Osteoblast (primary cell): ENCODE measurements at regions not wholly inside any gene's neighbourhood (a gene's known extent, or its start where the extent isn't known, plus 50 kb on each side); places are given as distances from the start of the nearest gene placed in this dataset.

Experiments
- DNase-seq: peaks from one replicate; pipeline ENCODE4 v3.0.0; 2011; ENCODE audit warnings: low spot score, mixed read lengths; ENCODE audit not compliant: insufficient read length; ENCODE audit errors: missing footprints
- H2AFZ ChIP-seq: 2 replicates; pipeline ENCODE4 v1.6.0; 2011; ENCODE audit warnings: mild to moderate bottlenecking, low read length
- H3K27ac ChIP-seq: 2 replicates; pipeline ENCODE4 v1.5.1; 2011; ENCODE audit warnings: mild to moderate bottlenecking, low read depth, low read length, moderate library complexity
- H3K27me3 ChIP-seq: 2 replicates; pipeline ENCODE4 v1.6.0; 2012; ENCODE audit warnings: mild to moderate bottlenecking, control low read depth, inconsistent platforms, low read length, moderate library complexity; ENCODE audit not compliant: insufficient read depth
- H3K36me3 ChIP-seq: 2 replicates; pipeline ENCODE4 v1.5.1; 2011; ENCODE audit warnings: mild to moderate bottlenecking, low read length, control low read depth, moderate library complexity; ENCODE audit not compliant: insufficient read depth
- H3K4me1 ChIP-seq: 2 replicates; pipeline ENCODE4 v1.5.1; 2011; ENCODE audit warnings: mild to moderate bottlenecking, low read length, control low read depth, moderate library complexity; ENCODE audit not compliant: insufficient read depth
- H3K4me2 ChIP-seq: 2 replicates; pipeline ENCODE4 v1.6.0; 2011; ENCODE audit warnings: mild to moderate bottlenecking, low read length; ENCODE audit not compliant: insufficient read depth
- H3K4me3 ChIP-seq: fragments of 200-600 bp; sonication (generic); 3 replicates; pipeline ENCODE4 v1.5.1; 2012; ENCODE audit warnings: mild to moderate bottlenecking, low read length, inconsistent platforms; ENCODE audit not compliant: insufficient read depth
- H3K79me2 ChIP-seq: 2 replicates; pipeline ENCODE4 v1.6.0; 2012; ENCODE audit warnings: mild to moderate bottlenecking, low read length, control low read depth, inconsistent platforms; ENCODE audit not compliant: insufficient read depth
- H3K9me3 ChIP-seq: 2 replicates; pipeline ENCODE4 v1.5.1; 2011; ENCODE audit warnings: low read depth, low read length, control low read depth
- H4K20me1 ChIP-seq: 2 replicates; pipeline ENCODE4 v1.6.0; 2012; ENCODE audit warnings: mild to moderate bottlenecking, low read length, control low read depth; ENCODE audit not compliant: insufficient read depth
- TF ChIP-seq, protein P1 (sequence below): IDR thresholded peaks from 2 replicates; pipeline ENCODE4 v1.5.1; 2011; ENCODE audit warnings: mild to moderate bottlenecking, low read depth, low read length, moderate library complexity; ENCODE audit errors: extremely low read depth

DNA sequence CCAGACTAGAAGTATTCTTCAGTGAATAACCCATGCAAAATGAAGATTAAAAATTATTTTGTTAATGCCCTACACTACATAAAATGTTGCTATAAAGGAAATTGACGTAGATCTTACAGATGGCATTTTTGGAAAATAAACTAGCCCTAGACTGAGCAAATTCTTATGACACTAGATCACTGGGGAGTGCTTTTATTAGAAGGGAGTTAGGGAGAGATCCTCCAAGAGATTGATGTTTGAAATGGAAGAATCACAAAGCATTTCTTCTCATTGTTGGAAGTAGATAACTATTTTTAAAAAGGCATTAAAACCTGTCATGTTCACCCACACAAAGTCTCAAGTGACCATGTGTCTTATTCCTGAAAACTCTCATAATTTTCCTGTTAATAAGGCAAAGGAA is 351.1 kb upstream of the TLE4 start:
- DNase-seq = no peak
- Histone ChIP-seq H3K4me3 (peak overlapping the region; percentile 5), H3K9me3 (no peaks in the 10 kb centered on the region), H3K79me2 (no peaks in the 10 kb centered on the region), H3K27ac (peak overlapping the region; percentile 86), H3K4me2 (peak overlapping the region; percentile 55), H4K20me1 (no peaks in the 10 kb centered on the region), H3K4me1 (peaks cover 18% of the 10 kb centered on the region), H2AFZ (no peak overlapping the region), H3K36me3 (no peaks in the 10 kb centered on the region), H3K27me3 (no peaks in the 10 kb centered on the region)
- TF ChIP-seq, protein P1, sequence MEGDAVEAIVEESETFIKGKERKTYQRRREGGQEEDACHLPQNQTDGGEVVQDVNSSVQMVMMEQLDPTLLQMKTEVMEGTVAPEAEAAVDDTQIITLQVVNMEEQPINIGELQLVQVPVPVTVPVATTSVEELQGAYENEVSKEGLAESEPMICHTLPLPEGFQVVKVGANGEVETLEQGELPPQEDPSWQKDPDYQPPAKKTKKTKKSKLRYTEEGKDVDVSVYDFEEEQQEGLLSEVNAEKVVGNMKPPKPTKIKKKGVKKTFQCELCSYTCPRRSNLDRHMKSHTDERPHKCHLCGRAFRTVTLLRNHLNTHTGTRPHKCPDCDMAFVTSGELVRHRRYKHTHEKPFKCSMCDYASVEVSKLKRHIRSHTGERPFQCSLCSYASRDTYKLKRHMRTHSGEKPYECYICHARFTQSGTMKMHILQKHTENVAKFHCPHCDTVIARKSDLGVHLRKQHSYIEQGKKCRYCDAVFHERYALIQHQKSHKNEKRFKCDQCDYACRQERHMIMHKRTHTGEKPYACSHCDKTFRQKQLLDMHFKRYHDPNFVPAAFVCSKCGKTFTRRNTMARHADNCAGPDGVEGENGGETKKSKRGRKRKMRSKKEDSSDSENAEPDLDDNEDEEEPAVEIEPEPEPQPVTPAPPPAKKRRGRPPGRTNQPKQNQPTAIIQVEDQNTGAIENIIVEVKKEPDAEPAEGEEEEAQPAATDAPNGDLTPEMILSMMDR = no peak

DNA sequence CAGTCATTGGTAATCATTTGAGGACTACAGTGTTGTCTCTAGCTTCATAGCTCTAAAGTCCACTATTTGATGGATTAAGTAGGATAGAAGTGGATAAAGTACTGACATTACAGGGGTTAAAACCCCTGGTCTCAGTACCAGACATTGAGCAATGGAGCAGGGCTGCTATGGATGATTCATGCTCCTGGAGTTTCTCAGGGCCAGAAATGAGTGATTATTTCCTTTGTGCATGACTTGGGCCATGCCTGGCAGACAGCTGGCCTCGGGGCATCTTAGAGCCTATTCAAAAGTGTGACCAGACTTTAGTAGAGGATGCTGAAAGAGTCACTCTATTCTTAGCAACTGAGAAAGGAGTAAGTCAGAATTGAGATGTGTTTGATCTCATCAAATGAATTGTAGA is 350.7 kb upstream of the TLE4 start:
- Histone ChIP-seq H2AFZ (no peak overlapping the region), H3K27ac (peak overlapping the region; percentile 86), H3K36me3 (no peaks in the 10 kb centered on the region), H3K4me2 (peak overlapping the region; percentile 55), H3K9me3 (no peaks in the 10 kb centered on the region), H4K20me1 (no peaks in the 10 kb centered on the region), H3K79me2 (no peaks in the 10 kb centered on the region), H3K27me3 (no peaks in the 10 kb centered on the region), H3K4me3 (peak overlapping the region; percentile 5), H3K4me1 (peaks cover 18% of the 10 kb centered on the region)
- DNase-seq = peak; percentile 62
- TF ChIP-seq, protein P1 = no peak

DNA sequence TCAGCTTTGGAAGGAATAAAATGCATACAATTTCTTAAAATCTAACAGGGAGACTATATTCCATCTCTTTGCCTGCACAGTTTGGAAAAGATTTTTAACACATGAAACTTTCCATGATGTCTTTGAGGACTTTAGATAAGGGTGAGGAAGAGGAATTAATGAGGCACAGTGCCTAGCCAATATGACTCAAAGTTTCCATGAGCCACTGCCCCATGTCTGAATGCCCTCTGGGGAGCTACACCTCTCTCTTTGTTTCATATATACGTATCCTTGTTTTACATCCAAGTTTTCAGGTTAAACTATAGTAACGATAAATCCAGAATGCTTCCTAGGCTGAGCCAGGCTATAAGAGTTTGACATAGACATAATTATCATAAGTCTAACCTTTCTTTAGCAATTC is 349.3 kb upstream of the TLE4 start:
- no peaks in the 10 kb centered on the region for H3K27me3 ChIP-seq
- H3K4me1 ChIP-seq = peaks cover 18% of the 10 kb centered on the region
- no peaks in the 10 kb centered on the region for H3K79me2 ChIP-seq
- no peaks in the 10 kb centered on the region for H3K36me3 ChIP-seq
- H4K20me1 ChIP-seq = no peaks in the 10 kb centered on the region
- no peak overlapping the region for H3K27ac ChIP-seq
- no peak overlapping the region for H3K4me3 ChIP-seq
- no peaks in the 10 kb centered on the region for H3K9me3 ChIP-seq
- no peak for DNase-seq
- TF ChIP-seq, protein P1 = no peak
- no peak overlapping the region for H2AFZ ChIP-seq
- no peak overlapping the region for H3K4me2 ChIP-seq

DNA sequence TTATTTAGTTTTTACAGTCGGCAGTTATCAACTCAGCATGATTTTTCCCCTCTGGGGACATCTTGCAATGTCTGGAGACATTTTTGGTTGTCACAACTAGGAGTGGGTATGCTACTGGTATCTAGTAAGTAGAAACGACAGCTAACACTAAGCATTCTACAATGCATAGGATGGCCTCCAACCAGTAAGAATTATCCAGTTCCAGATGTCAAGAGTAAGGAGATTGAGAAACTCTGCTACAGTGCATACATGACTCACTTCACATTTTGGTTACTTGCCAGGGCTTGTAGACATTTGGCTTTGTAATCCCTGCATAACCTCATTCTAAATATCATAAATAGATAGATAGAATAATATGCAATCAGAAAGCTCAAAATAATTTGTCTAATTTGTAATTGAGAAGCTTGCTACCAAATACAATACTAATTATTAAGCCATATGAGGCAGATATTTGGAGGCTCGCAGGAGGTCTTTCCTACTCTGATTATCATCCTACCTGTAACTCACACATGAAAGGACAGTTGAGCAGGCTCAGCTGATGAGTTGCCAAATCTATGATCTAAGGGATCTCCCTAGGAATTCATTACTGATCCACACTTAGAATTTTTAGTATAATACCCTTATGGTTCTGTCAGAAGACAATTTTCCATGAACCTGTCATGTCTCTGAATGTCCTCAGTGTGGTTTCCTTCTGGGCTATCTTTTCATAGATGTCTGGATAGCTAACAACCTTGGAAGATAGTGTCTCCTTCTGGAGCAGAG is 346.9 kb upstream of the TLE4 start:
- H2AFZ ChIP-seq = no peak overlapping the region
- H3K4me3 ChIP-seq = no peak overlapping the region
- TF ChIP-seq, protein P1 = no peak
- peak; percentile 79 for DNase-seq
- H3K79me2 ChIP-seq = no peaks in the 10 kb centered on the region
- H3K36me3 ChIP-seq = no peaks in the 10 kb centered on the region
- no peaks in the 10 kb centered on the region for H3K27me3 ChIP-seq
- no peaks in the 10 kb centered on the region for H3K9me3 ChIP-seq
- peaks cover 18% of the 10 kb centered on the region for H3K4me1 ChIP-seq
- no peaks in the 10 kb centered on the region for H4K20me1 ChIP-seq
- no peak overlapping the region for H3K4me2 ChIP-seq
- H3K27ac ChIP-seq = no peak overlapping the region
